ENCODE measurements at regions not wholly inside any gene's neighbourhood (a gene's known extent, or its start where the extent isn't known, plus 50 kb on each side); places are given as distances from the start of the nearest gene placed in this dataset.
"Not testable (repeated sequence)": the region's sequence is repeated elsewhere in the genome, so short reads cannot be mapped to it uniquely, and the experiment has no call there.

- peak; percentile 24 for DNase-seq (ENCODE audit: low spot score)
These were observed 52.7 kb upstream of the ZCCHC13 start for GRCh38 chrX:74251006-74251930.

- no peak for DNase-seq (ENCODE audit: low spot score)
These were observed 53.4 kb upstream of the ZCCHC13 start for GRCh38 chrX:74250574-74250973.

- no peak for DNase-seq (ENCODE audit: low spot score)
These were observed 54.0 kb upstream of the ZCCHC13 start for GRCh38 chrX:74249963-74250362.

GRCh38 chrX:74248889-74249288 is 55.1 kb upstream of the ZCCHC13 start:
- DNase-seq (ENCODE audit: low spot score) = peak; percentile 18

DNA sequence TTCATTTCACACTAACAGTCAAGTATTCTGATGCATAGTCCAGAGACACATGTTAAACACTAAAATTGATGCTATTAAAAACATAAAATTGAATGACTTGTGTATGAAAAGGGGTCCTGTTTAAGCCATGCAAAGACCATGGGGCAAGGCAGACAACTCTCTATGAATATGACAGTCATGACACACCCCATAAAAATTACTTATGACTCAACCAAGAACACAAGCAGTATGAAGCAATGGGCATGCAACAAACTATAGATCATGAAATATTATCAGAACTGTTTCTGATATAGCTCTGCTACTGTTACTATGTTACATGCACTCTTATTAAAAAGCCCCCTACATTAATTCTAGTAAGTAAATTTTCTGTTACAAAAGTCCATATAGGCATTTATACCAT is 57.5 kb upstream of the ZCCHC13 start:
- peak; percentile 13 for DNase-seq (ENCODE audit: low spot score)

DNA sequence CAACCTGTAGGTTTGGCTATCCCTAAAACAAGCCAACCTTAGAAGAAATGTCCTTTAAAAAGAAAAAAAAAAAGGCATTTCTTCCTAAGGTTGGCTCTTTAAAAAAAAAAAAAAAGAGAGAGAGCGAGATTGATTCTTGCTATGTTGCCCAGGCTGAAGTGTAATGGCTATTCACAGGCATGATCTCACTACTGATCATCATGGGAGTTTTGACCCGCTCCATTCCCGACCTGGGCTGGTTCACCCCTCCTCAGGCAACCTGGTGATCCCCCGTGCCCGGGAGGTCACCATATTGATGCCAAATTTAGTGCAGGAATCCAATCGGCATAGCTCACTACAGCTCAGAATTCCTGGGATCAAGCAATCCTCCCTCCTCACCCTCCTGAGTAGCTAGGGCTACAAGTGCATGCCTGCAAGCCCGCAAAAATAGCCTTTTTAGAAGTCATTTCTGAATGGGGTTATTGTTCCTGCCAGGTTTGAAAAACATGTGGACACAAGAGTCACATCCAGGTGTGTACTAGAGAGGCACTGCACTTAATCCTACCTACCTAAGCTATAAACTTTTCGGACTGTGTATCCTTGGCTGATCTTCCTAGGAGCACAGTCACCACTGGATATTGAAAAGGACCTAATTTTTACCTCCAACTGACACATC is 61.4 kb upstream of the ZCCHC13 start:
- no peak for DNase-seq (ENCODE audit: low spot score)

DNA sequence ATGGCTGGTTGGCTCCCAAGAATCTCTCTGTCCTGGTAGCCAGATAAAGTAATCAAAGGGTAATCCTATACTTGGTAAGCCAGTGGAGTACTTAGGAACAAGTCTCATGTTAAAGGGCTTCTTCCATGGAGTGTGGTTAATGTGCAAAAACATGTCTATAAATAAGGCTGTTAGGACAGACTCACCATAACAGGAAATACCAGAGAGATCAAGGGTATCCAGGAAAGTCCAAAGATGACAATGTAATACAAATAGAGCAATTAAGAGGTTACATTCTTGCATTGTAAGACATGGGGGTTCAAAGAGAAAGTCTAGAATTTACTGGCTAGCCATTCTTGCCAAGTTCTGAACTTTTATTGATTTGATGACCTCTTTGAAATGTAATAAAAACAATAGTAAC is 61.9 kb upstream of the ZCCHC13 start:
- DNase-seq (ENCODE audit: low spot score) = peak; percentile 11

GRCh38 chrX:74238771-74239170 is 65.2 kb upstream of the ZCCHC13 start:
- DNase-seq (ENCODE audit: low spot score) = no peak

- DNase-seq (ENCODE audit: low spot score) = no peak
These were observed 69.2 kb upstream of the ZCCHC13 start for GRCh38 chrX:74234818-74235217.

GRCh38 chrX:74232859-74233258 is 71.1 kb upstream of the ZCCHC13 start:
- no peak for DNase-seq (ENCODE audit: low spot score)

GRCh38 chrX:74231625-74232024 is 72.4 kb upstream of the ZCCHC13 start:
- no peak for DNase-seq (ENCODE audit: low spot score)

- DNase-seq (ENCODE audit: low spot score) = no peak
These were observed 73.9 kb upstream of the ZCCHC13 start for GRCh38 chrX:74230094-74230493.

- no peak for DNase-seq (ENCODE audit: low spot score)
These were observed 78.9 kb upstream of the ZCCHC13 start for GRCh38 chrX:74225111-74225510.

GRCh38 chrX:74220277-74220676 is 83.7 kb upstream of the ZCCHC13 start:
- no peak for DNase-seq (ENCODE audit: low spot score)

GRCh38 chrX:74218895-74219294 is 85.1 kb upstream of the ZCCHC13 start:
- DNase-seq (ENCODE audit: low spot score) = no peak

DNA sequence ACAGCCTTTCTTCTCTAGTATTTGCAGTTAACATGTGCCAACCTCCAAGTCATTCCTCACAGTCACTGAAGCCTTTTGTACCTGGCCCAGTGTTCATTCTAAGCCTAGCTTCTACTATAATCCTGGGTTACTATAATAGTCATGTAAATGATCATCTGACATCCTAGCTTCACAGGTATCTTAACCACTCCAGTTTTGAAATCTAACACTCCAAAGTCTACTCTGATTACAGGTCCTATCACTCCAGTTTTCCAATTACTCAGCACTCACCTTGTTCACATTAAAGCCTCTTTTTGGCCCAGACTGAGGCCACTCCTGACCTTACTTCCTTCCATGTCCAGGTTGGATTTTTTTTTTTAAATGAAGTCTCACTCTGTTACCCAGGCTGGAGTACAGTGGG is 87.6 kb upstream of the ZCCHC13 start:
- DNase-seq (ENCODE audit: low spot score) = no peak

DNA sequence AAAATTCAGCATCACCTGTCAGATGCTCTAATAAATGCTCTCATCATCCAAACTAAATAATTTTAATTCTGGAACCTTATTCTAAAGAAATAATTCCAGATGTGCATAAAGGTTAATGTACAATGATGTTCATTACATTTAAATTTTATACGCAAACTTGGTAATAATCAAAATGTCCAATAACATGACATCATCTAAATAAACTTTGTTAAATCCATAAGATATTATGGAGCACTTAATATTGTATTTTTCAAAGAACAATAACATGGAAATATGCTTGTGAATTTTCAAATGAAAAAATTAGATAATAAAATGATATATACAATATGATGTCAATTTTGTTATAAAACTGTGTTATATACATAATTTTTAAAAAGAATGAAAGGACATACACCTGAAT is 92.1 kb upstream of the ZCCHC13 start:
- DNase-seq (ENCODE audit: low spot score) = no peak

DNA sequence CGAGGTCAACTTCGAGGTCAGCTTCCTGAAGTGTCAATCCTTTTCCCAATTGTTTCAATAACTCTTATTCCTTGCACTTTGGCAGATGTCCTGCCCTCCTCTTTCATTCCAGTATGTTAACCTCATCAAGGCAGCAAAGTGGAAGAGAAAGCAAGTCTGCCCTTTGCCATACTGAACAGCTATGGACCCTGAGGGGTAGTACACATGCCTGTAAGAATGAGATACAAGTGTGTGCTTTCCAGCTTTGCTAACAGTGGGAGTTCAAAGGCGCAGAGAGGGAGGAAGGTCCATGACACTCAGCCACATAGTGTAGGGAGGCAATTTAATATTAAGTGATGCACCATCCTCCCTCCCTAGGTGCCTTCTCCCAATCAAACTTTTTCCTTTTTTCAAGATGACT is 96.4 kb upstream of the ZCCHC13 start:
- no peak for DNase-seq (ENCODE audit: low spot score)

GRCh38 chrX:74195605-74196004 is 108.4 kb upstream of the ZCCHC13 start:
- no peak for DNase-seq (ENCODE audit: low spot score)

- DNase-seq (ENCODE audit: low spot score) = no peak
These were observed 108.9 kb upstream of the ZCCHC13 start for GRCh38 chrX:74195120-74195519.

DNA sequence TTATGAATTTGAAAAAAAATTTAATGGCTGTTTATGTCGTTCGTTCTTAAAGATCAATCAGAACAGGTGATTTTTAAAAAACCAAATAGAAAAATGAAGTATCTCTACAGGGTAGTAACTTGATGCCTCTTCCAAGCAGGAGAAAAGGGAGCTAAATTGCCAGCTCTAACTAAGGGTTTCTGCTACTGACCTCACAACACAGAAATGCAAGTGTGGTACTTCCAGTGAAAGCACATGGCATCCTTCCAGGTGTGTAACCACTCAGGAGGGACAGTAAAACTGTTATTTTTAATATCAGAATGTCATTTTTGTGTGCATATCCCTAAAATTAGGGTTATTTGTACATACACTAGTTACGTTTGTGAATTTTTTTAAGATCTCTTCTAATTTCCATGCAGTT is 116.8 kb upstream of the ZCCHC13 start:
- no peak for DNase-seq (ENCODE audit: low spot score)

GRCh38 chrX:74183047-74183446 is 120.9 kb upstream of the ZCCHC13 start:
- not testable (repeated sequence) for DNase-seq (ENCODE audit: low spot score)

DNA sequence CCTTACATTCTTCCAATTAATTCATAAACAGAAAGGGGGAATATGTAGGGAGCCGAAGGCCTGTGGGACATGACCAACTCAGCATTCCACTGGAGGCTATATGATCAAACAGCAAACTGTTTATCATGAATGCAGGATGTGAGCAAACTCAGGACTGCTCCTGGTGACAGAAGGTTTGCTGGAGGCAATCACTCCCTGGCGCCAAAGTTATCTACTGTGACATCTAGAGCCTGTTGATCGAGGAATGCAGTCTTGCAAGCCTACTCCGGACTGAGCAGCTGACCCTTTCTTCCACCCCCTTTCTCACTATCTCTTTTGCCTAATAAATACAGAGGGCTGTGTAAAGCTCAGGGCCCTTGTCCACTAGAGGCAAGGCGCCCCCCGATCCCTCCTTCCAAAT is 122.0 kb upstream of the ZCCHC13 start:
- DNase-seq (ENCODE audit: low spot score) = not testable (repeated sequence)

GRCh38 chrX:74180716-74181115 is 123.3 kb upstream of the ZCCHC13 start:
- DNase-seq (ENCODE audit: low spot score) = no peak
